Esophagus muscularis mucosa (tissue), 4 donors: ENCODE measurements at regions not wholly inside any gene's neighbourhood (a gene's known extent, or its start where the extent isn't known, plus 50 kb on each side); places are given as distances from the start of the nearest gene placed in this dataset.

Experiments
- DNase-seq: peaks from one replicate; pipeline ENCODE4 v3.0.0-alpha.2; 2017; ENCODE audit errors: extremely low spot score
- H3K27ac ChIP-seq, 4 donors: fragments of 200-600 bp; sonication (generic); replicated peaks in 1 of 4; 1 replicate in 3 of 4; 2 replicates in 1 of 4; pipeline ENCODE4 v1.5.1; 2016 to 2019; ENCODE audit warnings: mild to moderate bottlenecking in 1 of 4
- H3K27me3 ChIP-seq, 4 donors: fragments of 200-600 bp; sonication (generic); one replicate each; pipeline versions ENCODE4 v1.5.1 to v1.6.0; 2016 to 2019
- H3K36me3 ChIP-seq, 4 donors: fragments of 200-600 bp; sonication (generic); one replicate each; pipeline ENCODE4 v1.5.1; 2016 to 2019
- H3K4me1 ChIP-seq, 4 donors: fragments of 200-600 bp; sonication (generic); one replicate each; pipeline ENCODE4 v1.5.1; 2016 to 2019
- H3K4me3 ChIP-seq, 4 donors: fragments of 200-600 bp; sonication (generic); 1 replicate in 2 of 4; 2 replicates in 2 of 4; pipeline ENCODE4 v1.5.1; 2016 to 2019; ENCODE audit warnings: mild to moderate bottlenecking in 4 of 4, moderate library complexity in 1 of 4
- H3K9me3 ChIP-seq, 4 donors: fragments of 200-600 bp; sonication (generic); 1 replicate in 3 of 4; 2 replicates in 1 of 4; pipeline ENCODE4 v1.5.1; 2016 to 2019
- CTCF ChIP-seq, 3 experiments: fragments of 200-600 bp in 2 of 3; fragments of 450-650 bp in 1 of 3; sonication (generic) in 2 of 3; IDR thresholded peaks; one replicate each; pipeline ENCODE4 v1.5.1; 2017 to 2019; ENCODE audit warnings: antibody characterized with exemption in 3 of 3, mild to moderate bottlenecking in 2 of 3, moderate library complexity in 1 of 3
- EP300 ChIP-seq: sonication (generic); formaldehyde crosslinking; IDR thresholded peaks from one replicate; pipeline ENCODE4 v1.6.1; 2017; ENCODE audit warnings: antibody characterized with exemption
- POLR2A ChIP-seq: fragments of 450-650 bp; IDR thresholded peaks from one replicate; pipeline ENCODE4 v1.6.1; 2017; ENCODE audit warnings: antibody characterized with exemption, moderate library complexity, mild to moderate bottlenecking, low read depth
- POLR2AphosphoS5 ChIP-seq, 2 donors: sonication (generic); formaldehyde crosslinking; IDR thresholded peaks; one replicate each; pipeline ENCODE4 v1.6.1; 2017; ENCODE audit warnings: antibody characterized with exemption in 2 of 2
- WGBS: methylation state at CpG from one replicate; pipeline ENCODE4 v1.1.5; 2018; 5-methylcytosine and 5-hydroxymethylcytosine counted together
- intact Hi-C: fragments of 100-400 bp; cut with DNase I; formaldehyde crosslinking; loops from one replicate; pipeline ENCODE4 v1.15.1; 2023

- no peaks in the 10 kb centered on the region for H3K36me3 ChIP-seq
- WGBS: 89% methylated on average over 1 of the region's 1 CpG
- no peak overlapping the region for H3K4me3 ChIP-seq
- no peak for DNase-seq
- TF ChIP-seq POLR2AphosphoS5 (IDR thresholded peaks at IDR 0.05): no peak
- no peaks in the 10 kb centered on the region for H3K9me3 ChIP-seq
- intact Hi-C loops: no loop called here
- H3K4me1 ChIP-seq: no peaks in the 10 kb centered on the region
- no peak overlapping the region for H3K27ac ChIP-seq
- no peaks in the 10 kb centered on the region for H3K27me3 ChIP-seq
Observed at GRCh38 chr12:22990501-22990900, 365.5 kb downstream of the ETNK1 start.

- Histone ChIP-seq H3K27ac (no peak overlapping the region), H3K36me3 (no peaks in the 10 kb centered on the region), H3K4me3 (no peak overlapping the region), H3K27me3 (no peaks in the 10 kb centered on the region), H3K4me1 (no peaks in the 10 kb centered on the region), H3K9me3 (no peaks in the 10 kb centered on the region)
- WGBS: 65% methylated on average over 3 of the region's 3 CpGs
- intact Hi-C loops: no loop called here
- DNase-seq: no peak
- TF ChIP-seq EP300 (no peak), POLR2A (no peak), CTCF (IDR thresholded peaks at IDR 0.05) (no peak), POLR2AphosphoS5 (IDR thresholded peaks at IDR 0.05) (no peak)
Observed at GRCh38 chr12:22991250-22991844, 366.4 kb downstream of the ETNK1 start.

GRCh38 chr12:22993609-22994315, 368.8 kb downstream of the ETNK1 start:
- TF ChIP-seq POLR2A (no peak), POLR2AphosphoS5 (IDR thresholded peaks at IDR 0.05) (no peak), EP300 (no peak), CTCF (IDR thresholded peaks at IDR 0.05) (no peak)
- WGBS: 48% methylated on average over 4 of the region's 4 CpGs
- Histone ChIP-seq H3K27ac (no peak overlapping the region), H3K27me3 (no peaks in the 10 kb centered on the region), H3K9me3 (peaks cover 0 to 3% (median 0%) of the 10 kb centered on the region in 4 donors), H3K4me3 (no peak overlapping the region), H3K4me1 (no peaks in the 10 kb centered on the region), H3K36me3 (no peaks in the 10 kb centered on the region)
- DNase-seq: no peak
- intact Hi-C loops: no loop called here

- Histone ChIP-seq H3K4me3 (no peak overlapping the region), H3K36me3 (no peaks in the 10 kb centered on the region), H3K27me3 (no peaks in the 10 kb centered on the region), H3K9me3 (peaks cover 0 to 8% (median 2%) of the 10 kb centered on the region in 4 donors), H3K4me1 (no peaks in the 10 kb centered on the region), H3K27ac (no peak overlapping the region)
- DNase-seq: no peak
- WGBS: 70% methylated on average over 3 of the region's 3 CpGs
- no peak for TF ChIP-seq EP300
- TF ChIP-seq CTCF (IDR thresholded peaks at IDR 0.05): no peak
- TF ChIP-seq POLR2A: no peak
- no peak for TF ChIP-seq POLR2AphosphoS5 (IDR thresholded peaks at IDR 0.05)
- intact Hi-C loops: no loop called here
Observed at GRCh38 chr12:22994316-22994675, 369.3 kb downstream of the ETNK1 start.

GRCh38 chr12:23001487-23001886, 376.5 kb downstream of the ETNK1 start:
- no peak for DNase-seq
- no peak overlapping the region for H3K27ac ChIP-seq
- peaks cover 0 to 3% (median 0%) of the 10 kb centered on the region in 4 donors for H3K4me1 ChIP-seq
- intact Hi-C loops: no loop called here
- no peaks in the 10 kb centered on the region for H3K36me3 ChIP-seq
- H3K4me3 ChIP-seq: no peak overlapping the region
- H3K9me3 ChIP-seq: peaks cover 0 to 8% (median 2%) of the 10 kb centered on the region in 4 donors
- 74% methylated on average over 3 of the region's 3 CpGs for WGBS
- TF ChIP-seq POLR2AphosphoS5 (IDR thresholded peaks at IDR 0.05): no peak
- TF ChIP-seq EP300: no peak
- no peak for TF ChIP-seq POLR2A
- no peak for TF ChIP-seq CTCF (IDR thresholded peaks at IDR 0.05)
- no peaks in the 10 kb centered on the region for H3K27me3 ChIP-seq
